HG03108 (cell line): ENCODE measurements at regions not wholly inside any gene's neighbourhood (a gene's known extent, or its start where the extent isn't known, plus 50 kb on each side); places are given as distances from the start of the nearest gene placed in this dataset.

Experiments
- ATAC-seq: cut with Tn5 transposase; IDR thresholded peaks from one replicate; pipeline ENCODE4 v1.9.1; 2021; ENCODE audit warnings: moderate library complexity; ENCODE audit not compliant: unreplicated experiment

- no peak for ATAC-seq
These were observed 135.0 kb upstream of the ZNF462 start for GRCh38 chr9:106727969-106728368.

DNA sequence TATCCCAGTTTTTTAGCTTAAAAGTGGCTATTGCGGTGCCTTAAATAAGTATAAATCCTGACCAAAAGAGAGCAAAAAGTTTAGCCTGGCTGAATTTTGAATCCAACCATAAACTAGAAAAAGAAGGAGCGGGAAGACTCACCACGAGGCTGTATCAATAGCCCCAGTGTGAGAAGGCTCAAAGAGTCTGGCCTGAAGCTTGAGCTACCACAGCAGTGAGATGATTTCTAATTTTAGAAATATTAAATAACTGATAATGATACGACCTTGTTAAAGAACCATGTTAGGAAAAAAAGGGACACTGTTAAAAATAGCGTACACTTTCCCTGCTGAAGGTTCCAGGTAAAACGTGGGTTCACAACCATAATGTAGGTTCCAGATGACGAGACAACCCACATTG is 134.1 kb upstream of the ZNF462 start:
- ATAC-seq, result no peak

DNA sequence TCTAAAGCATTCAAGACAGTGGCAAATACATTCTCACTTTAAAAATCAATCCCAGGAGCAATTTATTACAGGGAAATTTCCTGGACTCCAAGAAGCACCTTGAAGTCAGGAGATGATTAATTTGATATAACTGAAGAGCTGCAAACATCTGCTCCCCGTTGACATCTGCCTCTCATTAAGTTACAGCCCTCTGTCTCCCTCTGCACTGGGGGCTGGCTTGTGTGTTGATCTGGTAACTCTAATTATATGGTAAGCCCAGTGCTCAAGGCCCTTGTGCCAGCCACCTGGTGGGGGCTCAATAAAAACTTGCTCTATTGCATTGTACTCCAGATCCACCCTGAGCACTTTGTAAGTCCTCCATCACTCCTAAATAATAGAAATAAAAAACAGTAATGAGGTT is 131.1 kb upstream of the ZNF462 start:
- no peak for ATAC-seq

DNA sequence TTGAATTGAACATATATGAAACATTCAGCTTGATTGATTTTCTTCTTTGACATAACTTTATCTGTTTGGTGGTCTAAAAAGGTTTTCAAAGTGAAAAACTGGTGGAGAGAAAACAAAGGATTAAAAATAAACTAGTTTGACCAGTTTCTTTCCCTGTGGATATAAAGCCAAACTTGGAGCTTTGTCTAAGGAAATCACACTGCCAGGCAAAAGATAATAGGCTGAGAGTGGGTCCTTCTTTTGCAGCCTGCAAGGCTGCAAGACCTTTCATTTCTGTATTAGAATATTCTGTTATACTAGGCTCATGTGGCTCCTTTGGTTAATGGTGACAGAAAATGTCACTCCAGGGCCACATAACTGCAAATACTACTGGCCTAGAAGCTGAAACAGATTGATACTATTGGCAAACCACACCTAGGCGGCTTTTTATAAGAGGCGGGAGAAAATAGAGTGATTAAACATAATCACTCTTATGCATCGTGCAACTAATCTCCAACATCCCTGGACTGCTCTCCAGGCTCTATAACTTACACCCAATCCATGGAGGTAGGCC is 129.1 kb upstream of the ZNF462 start:
- no peak for ATAC-seq

- no peak for ATAC-seq
These were observed 125.5 kb upstream of the ZNF462 start for GRCh38 chr9:106737516-106737915.

- no peak for ATAC-seq
These were observed 124.9 kb upstream of the ZNF462 start for GRCh38 chr9:106738109-106738508.

DNA sequence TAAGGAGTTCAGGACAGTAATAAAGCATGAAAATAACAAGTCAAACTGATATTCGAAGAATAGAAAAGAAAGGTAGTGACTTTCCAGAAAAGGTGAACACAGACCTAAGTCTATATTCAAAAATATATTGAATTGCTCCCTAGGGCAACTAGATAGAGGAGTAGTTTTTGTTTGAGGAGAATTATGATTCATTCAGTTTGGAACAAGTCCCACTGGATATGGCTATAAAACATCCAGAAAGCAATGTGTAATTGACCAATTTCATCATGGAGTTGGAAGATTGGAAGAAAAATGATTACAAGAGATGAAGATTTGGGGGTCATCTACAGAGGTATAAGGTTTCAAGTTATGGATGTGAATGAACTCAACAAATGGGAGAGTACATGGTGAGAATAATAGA is 117.5 kb upstream of the ZNF462 start:
- no peak for ATAC-seq

- no peak for ATAC-seq
These were observed 117.1 kb upstream of the ZNF462 start for GRCh38 chr9:106745876-106746275.

- ATAC-seq, result no peak
These were observed 111.3 kb upstream of the ZNF462 start for GRCh38 chr9:106751681-106752080.

DNA sequence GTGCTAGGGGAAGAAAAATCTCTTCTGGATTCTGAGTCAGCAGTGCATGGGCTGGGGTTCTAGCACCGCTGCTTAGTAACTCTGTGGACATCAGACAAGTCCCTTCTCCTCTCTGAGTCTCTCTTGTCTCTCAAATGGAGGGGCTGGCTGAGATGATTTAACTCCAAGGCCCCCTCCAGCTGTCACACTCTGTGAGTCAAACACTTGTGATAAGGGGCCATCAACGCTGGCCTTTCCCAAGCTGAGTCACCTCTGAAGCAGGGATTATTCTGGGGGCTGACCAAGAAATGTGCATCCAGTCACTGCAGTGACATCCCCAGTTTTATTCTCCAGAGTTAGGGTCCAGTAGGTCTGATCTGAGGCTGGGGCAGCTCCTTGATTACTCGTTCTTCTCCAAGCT is 110.4 kb upstream of the ZNF462 start:
- no peak for ATAC-seq

DNA sequence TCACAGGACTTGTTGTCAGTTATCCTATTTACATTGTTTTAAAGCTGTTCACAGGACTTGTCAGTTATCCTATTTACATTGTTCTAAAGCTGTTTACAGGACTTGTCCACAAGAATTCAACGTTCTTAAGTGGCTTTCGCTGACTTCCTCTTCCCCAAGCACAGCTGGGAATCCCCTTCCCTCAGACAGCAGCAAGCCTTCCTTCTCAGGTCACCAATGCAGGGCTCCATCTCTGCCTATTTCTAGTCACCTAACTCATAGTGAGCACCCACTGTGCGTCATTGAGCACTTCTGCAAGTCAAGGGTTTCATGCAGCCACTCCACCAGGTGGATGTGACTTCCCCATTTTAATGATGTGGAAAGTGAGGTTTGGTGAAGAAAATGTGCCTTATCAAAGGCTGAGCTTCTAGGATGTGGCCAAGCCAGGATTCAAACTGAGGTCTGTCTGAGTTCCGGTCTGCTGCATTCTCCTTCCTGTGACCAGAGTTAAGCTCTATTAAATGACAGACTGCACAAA is 109.8 kb upstream of the ZNF462 start:
- ATAC-seq, result peak; percentile 80

DNA sequence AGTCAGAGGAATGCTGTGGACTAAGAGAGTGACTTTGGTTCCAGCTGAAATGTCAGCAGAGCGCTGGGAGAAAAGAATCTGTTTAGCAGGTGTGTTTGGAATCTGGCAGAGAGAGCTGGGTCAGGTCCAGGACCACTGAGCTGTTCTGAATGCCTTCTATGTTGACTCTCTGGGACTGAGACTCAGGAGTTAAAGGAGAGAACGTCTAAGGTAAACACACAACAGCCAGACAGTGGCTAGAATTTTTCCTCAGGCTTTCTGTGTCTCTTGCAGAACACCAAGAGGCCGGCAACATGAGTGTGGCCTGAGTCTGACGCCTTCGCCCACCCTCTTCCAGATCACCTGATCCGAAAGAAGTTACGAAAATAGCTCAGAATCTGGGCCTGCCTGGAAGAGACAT is 107.2 kb upstream of the ZNF462 start:
- no peak for ATAC-seq

- no peak for ATAC-seq
These were observed 105.5 kb upstream of the ZNF462 start for GRCh38 chr9:106757514-106757913.

- ATAC-seq, result peak; percentile 82
These were observed 104.1 kb upstream of the ZNF462 start for GRCh38 chr9:106758911-106759310.

DNA sequence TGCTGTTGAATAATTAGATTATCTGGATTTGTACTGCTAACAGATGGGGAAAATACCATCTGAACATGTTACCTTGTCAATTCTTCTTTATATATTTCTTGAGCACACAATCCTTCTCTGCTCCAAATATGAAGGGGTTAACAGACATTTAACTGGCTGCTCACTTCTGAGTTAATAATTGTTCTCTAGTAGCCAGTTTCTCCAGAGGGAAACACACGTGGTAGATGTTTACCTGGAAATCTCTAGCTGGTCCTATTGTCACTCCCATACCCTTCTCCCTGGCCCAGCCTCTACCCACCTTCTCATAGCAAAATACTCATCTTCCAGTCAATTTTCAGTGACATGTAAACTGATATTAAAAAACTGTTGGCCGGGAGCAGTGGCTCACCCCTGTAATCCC is 101.5 kb upstream of the ZNF462 start:
- ATAC-seq, result no peak

GRCh38 chr9:106766616-106767015 is 96.3 kb upstream of the ZNF462 start:
- ATAC-seq, result no peak

DNA sequence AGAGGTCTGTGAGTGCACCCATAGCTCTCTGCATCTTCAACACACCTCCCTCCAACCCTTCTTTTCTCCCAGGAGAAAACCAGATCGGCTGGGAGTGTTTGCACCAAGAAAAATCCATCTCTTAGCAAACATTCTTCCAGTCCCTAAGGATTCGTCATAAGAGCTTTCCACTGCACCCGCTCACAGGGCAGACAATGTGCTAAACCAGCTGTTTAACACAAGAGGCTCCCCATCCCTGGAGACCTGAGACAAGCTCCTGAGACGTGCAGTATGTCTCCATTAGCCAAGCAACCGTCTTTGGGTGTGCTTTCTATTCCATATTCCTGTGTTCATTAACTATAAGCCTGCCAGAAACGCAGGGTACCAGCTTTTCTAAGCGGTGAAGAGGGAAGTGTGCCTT is 93.6 kb upstream of the ZNF462 start:
- no peak for ATAC-seq

DNA sequence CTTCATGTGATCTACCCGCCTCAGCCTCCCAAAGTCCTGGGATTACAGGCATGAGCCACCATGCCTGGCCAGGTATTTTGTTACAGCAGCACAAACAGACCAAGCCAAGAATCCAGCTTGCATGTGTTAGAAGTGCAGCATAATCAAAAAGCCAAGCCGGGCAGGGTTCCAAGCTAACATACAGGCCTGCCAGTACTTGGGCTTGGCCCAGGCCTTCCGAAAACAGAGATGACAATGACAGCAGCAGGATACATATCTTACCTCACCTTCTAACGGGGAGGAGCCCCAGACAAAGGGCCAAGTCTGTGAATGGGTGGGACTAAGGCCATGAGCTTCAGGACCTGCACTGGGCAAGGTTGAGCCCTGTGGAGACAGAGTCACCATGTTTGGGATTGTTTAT is 91.4 kb upstream of the ZNF462 start:
- no peak for ATAC-seq

DNA sequence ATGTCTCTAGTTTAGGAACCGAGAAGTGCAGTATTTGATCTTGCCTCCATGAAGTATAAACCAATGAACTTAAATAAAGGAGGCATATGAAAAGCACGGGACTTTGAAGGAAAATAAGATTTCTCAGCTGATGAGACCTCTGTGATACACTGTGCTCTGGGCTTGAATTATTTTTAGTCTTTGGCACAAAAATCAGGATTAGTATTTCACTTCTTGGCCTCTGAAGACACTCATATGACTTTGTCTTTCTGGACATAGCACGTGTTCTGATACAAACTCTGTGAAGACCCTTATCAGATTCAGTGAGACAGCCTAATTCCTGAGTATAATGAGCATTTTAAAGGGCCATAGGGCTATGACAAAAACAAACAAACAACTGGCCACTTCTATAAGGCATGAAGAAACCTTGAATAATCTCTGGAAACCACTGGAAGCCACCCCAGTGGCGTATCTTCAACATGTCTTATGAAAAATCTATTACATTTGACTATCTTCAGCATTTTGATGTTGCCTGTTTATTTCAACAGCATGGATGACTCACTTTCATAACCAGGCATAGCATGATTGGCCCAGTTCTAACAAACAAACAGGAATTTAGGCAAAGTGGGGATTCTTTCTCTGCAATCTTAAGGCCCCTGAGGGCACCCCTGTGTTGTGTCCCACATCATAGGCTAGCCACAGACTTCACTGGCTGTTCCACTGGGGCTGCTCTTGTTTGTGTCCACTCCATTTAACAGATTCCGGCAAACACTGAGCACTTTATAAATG is 90.3 kb upstream of the ZNF462 start:
- no peak for ATAC-seq

DNA sequence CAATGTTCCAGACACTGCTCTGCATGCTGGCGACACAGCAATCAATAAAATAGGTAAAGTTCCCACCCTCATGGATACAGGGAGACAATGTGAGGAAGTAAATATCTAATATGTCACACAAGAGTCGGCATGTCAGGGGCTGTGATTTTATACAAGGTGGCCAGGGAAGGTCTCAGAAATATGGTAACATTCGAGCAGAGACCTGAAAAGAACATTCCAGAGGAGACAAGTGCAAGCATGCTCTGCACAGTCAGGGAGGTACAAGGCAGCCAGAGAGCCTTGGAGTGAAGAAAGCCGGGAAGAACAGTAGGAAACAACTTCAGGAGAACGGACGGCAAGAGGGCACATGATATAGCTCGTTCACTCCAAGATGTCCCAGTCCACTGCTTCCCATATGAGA is 89.2 kb upstream of the ZNF462 start:
- ATAC-seq, result no peak

GRCh38 chr9:106775960-106776359 is 87.0 kb upstream of the ZNF462 start:
- ATAC-seq, result no peak

DNA sequence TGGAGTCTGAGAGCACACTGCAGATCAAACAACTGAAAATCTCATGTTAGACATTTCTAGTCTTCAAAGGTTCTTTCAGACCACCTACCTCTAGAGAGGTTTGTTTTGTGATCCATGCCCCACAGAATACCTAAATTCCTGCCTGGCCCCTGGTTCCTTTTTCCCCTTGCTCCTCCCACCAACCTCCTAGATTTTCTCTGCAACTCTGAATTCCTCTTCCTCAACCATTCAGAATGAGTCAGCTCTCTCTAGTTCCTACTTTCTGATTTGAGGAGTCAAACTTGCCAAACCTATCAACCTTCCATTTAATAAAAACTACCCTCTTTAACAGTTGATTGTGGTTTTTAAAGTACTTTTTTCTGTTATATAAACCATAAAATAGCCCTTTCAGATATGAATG is 83.2 kb upstream of the ZNF462 start:
- ATAC-seq, result no peak

GRCh38 chr9:106783121-106783520 is 79.8 kb upstream of the ZNF462 start:
- ATAC-seq, result no peak
